Fibroblast of lung (primary cell): ENCODE measurements at regions not wholly inside any gene's neighbourhood (a gene's known extent, or its start where the extent isn't known, plus 50 kb on each side); places are given as distances from the start of the nearest gene placed in this dataset.
A peak's percentile ranks its signal among the peaks of the same experiment; 100 is the strongest.

Experiments
- DNase-seq, 2 donors: peaks; one replicate each; pipeline versions ENCODE4 v3.0.0 to v3.0.0-alpha.2; 2010; ENCODE audit warnings: low read depth in 2 of 2
- H2AFZ ChIP-seq: 2 replicates; pipeline ENCODE4 v1.5.1; 2012; ENCODE audit warnings: low read length, control low read depth, inconsistent platforms
- H3K27ac ChIP-seq: 2 replicates; pipeline ENCODE4 v1.5.1; 2011; ENCODE audit warnings: low read length, control low read depth; ENCODE audit not compliant: insufficient read depth
- H3K27me3 ChIP-seq: 2 replicates; pipeline ENCODE4 v1.5.1; 2011; ENCODE audit warnings: mild to moderate bottlenecking, low read length; ENCODE audit not compliant: control insufficient read depth, insufficient read depth
- H3K36me3 ChIP-seq: 2 replicates; pipeline ENCODE4 v1.5.1; 2011; ENCODE audit warnings: low read length; ENCODE audit not compliant: control insufficient read depth, insufficient read depth
- H3K4me1 ChIP-seq: 2 replicates; pipeline ENCODE4 v1.5.1; 2011; ENCODE audit warnings: low read length; ENCODE audit not compliant: control insufficient read depth, insufficient read depth; ENCODE audit errors: extremely low read depth
- H3K4me2 ChIP-seq: 2 replicates; pipeline ENCODE4 v1.5.1; 2011; ENCODE audit warnings: low read length, control low read depth; ENCODE audit not compliant: insufficient read depth; ENCODE audit errors: extremely low read depth
- H3K4me3 ChIP-seq, 4 experiments: fragments of 200-600 bp in 1 of 4; sonication (generic) in 1 of 4; replicated peaks in 1 of 4; 2 replicates each; pipeline ENCODE4 v1.5.1; 2011 to 2016; ENCODE audit warnings: low read length in 4 of 4, low read depth in 3 of 4, mild to moderate bottlenecking in 3 of 4, control low read depth in 2 of 4, inconsistent platforms in 1 of 4, mixed read lengths in 1 of 4; ENCODE audit not compliant: insufficient read depth in 1 of 4; ENCODE audit errors: control extremely low read depth in 1 of 4
- H3K79me2 ChIP-seq: 2 replicates; pipeline ENCODE4 v1.5.1; 2012; ENCODE audit warnings: mild to moderate bottlenecking, low read length, inconsistent platforms; ENCODE audit not compliant: control insufficient read depth, insufficient read depth
- H3K9ac ChIP-seq: 2 replicates; pipeline ENCODE4 v1.5.1; 2011; ENCODE audit warnings: mild to moderate bottlenecking, low read length, control low read depth; ENCODE audit not compliant: insufficient read depth
- H3K9me3 ChIP-seq: 2 replicates; pipeline ENCODE4 v1.5.1; 2012; ENCODE audit warnings: low read depth, low read length; ENCODE audit not compliant: control insufficient read depth, insufficient read depth
- H4K20me1 ChIP-seq: 2 replicates; pipeline ENCODE4 v1.5.1; 2011; ENCODE audit warnings: low read length; ENCODE audit not compliant: control insufficient read depth, insufficient read depth; ENCODE audit errors: extremely low read depth
- EZH2 ChIP-seq: IDR thresholded peaks from 2 replicates; pipeline ENCODE4 v1.5.1; 2012; ENCODE audit warnings: low read length, control low read depth, mild to moderate bottlenecking; ENCODE audit errors: missing control alignments
- TF ChIP-seq, protein P1 (sequence below), 2 donors: IDR thresholded peaks in 1 of 2; conservative IDR thresholded peaks in 1 of 2; 1 replicate in 1 of 2; 2 replicates in 1 of 2; pipeline ENCODE4 v1.5.1; 2011 to 2012; ENCODE audit warnings: low read length in 2 of 2, control low read depth in 1 of 2, inconsistent platforms in 1 of 2, low read depth in 1 of 2, mild to moderate bottlenecking in 1 of 2

DNA sequence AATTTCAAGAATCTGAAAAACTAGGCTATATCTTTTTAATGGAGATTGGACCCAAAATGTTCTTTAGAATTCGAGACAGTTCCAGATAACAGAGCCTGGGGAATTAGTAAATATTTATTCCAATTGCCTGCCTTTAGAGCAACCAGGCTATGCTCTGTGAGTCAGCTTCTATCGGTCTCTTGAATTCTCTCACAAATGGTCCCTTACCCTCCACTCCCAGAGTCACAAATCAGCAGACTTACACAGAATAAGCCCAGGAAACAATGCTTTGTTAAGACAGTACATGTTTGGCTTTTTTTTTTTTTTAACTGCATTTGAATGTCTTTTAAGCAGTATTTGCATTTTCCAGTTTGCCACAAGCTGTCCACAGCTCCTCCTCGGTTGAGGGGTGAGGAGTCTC is 460.7 kb upstream of the CBLB start:
- H3K79me2 ChIP-seq = no peaks in the 10 kb centered on the region
- no peak overlapping the region for H3K27ac ChIP-seq
- TF ChIP-seq, protein P1, sequence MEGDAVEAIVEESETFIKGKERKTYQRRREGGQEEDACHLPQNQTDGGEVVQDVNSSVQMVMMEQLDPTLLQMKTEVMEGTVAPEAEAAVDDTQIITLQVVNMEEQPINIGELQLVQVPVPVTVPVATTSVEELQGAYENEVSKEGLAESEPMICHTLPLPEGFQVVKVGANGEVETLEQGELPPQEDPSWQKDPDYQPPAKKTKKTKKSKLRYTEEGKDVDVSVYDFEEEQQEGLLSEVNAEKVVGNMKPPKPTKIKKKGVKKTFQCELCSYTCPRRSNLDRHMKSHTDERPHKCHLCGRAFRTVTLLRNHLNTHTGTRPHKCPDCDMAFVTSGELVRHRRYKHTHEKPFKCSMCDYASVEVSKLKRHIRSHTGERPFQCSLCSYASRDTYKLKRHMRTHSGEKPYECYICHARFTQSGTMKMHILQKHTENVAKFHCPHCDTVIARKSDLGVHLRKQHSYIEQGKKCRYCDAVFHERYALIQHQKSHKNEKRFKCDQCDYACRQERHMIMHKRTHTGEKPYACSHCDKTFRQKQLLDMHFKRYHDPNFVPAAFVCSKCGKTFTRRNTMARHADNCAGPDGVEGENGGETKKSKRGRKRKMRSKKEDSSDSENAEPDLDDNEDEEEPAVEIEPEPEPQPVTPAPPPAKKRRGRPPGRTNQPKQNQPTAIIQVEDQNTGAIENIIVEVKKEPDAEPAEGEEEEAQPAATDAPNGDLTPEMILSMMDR (conservative IDR thresholded peaks at IDR 0.05 in 1 of 2, IDR thresholded peaks at IDR 0.05 in 1 of 2; ENCODE audit: low read depth in 1 of 2, low read length in 2 of 2) = no peak
- no peak for TF ChIP-seq EZH2
- no peaks in the 10 kb centered on the region for H4K20me1 ChIP-seq
- H3K9me3 ChIP-seq = no peaks in the 10 kb centered on the region
- peak in 1 of 2 donors; percentile 32 for DNase-seq
- no peaks in the 10 kb centered on the region for H3K27me3 ChIP-seq
- H3K4me1 ChIP-seq = peaks cover 4% of the 10 kb centered on the region
- H3K9ac ChIP-seq = no peak overlapping the region
- no peak overlapping the region for H3K4me2 ChIP-seq
- H2AFZ ChIP-seq = no peak overlapping the region
- H3K4me3 ChIP-seq = no peak overlapping the region
- no peaks in the 10 kb centered on the region for H3K36me3 ChIP-seq

DNA sequence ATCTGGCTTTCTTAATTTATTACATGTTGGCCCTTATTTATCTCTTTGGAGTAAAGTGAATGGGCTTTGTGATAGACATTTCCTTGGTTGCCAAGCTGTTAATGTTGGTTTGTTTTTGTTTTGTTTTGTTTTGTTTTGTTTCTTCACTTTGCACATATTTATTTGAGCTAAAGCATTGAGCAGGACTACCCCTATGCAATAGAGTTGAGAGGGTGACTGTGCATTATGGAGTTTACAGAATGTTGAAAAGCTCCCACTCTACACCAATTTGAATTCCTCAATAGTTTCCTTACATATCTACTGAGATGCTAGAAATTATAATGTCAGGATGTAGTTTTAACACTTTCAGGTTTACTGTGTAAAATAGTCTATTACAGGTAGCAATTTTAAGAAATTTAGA is 462.8 kb upstream of the CBLB start:
- Histone ChIP-seq H4K20me1 (no peaks in the 10 kb centered on the region), H3K36me3 (no peaks in the 10 kb centered on the region), H2AFZ (no peak overlapping the region), H3K79me2 (no peaks in the 10 kb centered on the region), H3K4me2 (no peak overlapping the region), H3K4me1 (peaks cover 4% of the 10 kb centered on the region), H3K4me3 (no peak overlapping the region), H3K27ac (no peak overlapping the region), H3K9ac (no peak overlapping the region), H3K27me3 (no peaks in the 10 kb centered on the region), H3K9me3 (no peaks in the 10 kb centered on the region)
- DNase-seq = no peak
- TF ChIP-seq, protein P1 (conservative IDR thresholded peaks at IDR 0.05 in 1 of 2, IDR thresholded peaks at IDR 0.05 in 1 of 2; ENCODE audit: low read depth in 1 of 2, low read length in 2 of 2) = no peak
- no peak for TF ChIP-seq EZH2

DNA sequence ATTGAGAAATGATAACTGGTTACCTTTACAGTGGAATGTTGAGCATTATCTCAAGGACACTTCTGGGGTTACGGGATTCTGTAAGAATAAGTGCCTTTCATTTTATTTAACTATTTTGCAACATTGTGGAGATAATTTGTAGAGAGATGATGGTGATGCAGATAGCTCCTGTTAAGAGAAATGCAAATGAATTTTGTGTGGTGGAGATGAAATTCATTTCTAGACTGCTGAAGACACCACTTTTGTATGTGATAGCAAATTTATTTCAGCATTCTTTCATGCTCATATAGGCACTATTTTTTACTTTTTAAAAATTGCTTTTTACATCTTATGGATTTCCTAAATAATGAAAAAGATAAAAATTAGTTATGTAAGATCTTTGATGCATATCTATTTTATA is 463.3 kb upstream of the CBLB start:
- Histone ChIP-seq H2AFZ (no peak overlapping the region), H3K4me1 (peaks cover 4% of the 10 kb centered on the region), H3K27ac (no peak overlapping the region), H3K4me3 (no peak overlapping the region), H3K9me3 (no peaks in the 10 kb centered on the region), H3K4me2 (no peak overlapping the region), H3K9ac (no peak overlapping the region), H4K20me1 (no peaks in the 10 kb centered on the region), H3K27me3 (no peaks in the 10 kb centered on the region), H3K79me2 (no peaks in the 10 kb centered on the region), H3K36me3 (no peaks in the 10 kb centered on the region)
- no peak for DNase-seq
- TF ChIP-seq EZH2 = no peak
- TF ChIP-seq, protein P1 (conservative IDR thresholded peaks at IDR 0.05 in 1 of 2, IDR thresholded peaks at IDR 0.05 in 1 of 2; ENCODE audit: low read depth in 1 of 2, low read length in 2 of 2) = no peak
